Activated T-cell treated with anti-CD3 and anti-CD28 coated beads, Interleukin-2, amount 50 U/mL, for 4 hours (primary cell): ENCODE measurements at regions not wholly inside any gene's neighbourhood (a gene's known extent, or its start where the extent isn't known, plus 50 kb on each side); places are given as distances from the start of the nearest gene placed in this dataset.

Source experiments
- ATAC-seq, 2 donors: fragments of 200-7000 bp; cut with Tn5 transposase; one replicate each; pipeline ENCODE4 v1.10.0; 2021
- DNase-seq: peaks from one replicate; pipeline ENCODE4 v3.0.0-alpha.2; 2020
- H3K27me3 Mint-ChIP-seq: one replicate; pipeline ENCODE4 v1.8.0; 2021; ENCODE audit warnings: low read depth, mixed read lengths
- H3K36me3 Mint-ChIP-seq: one replicate; pipeline ENCODE4 v1.8.0; 2022; ENCODE audit warnings: mixed read lengths; ENCODE audit not compliant: insufficient read depth
- H3K4me1 Mint-ChIP-seq: one replicate; pipeline ENCODE4 v1.8.0; 2021; ENCODE audit warnings: low read depth, mixed read lengths
- H3K4me3 Mint-ChIP-seq: one replicate; pipeline ENCODE4 v1.8.0; 2021; ENCODE audit warnings: mild to moderate bottlenecking, moderate library complexity, mixed read lengths
- H3K9me3 Mint-ChIP-seq: one replicate; pipeline ENCODE4 v1.8.0; 2021; ENCODE audit warnings: mixed read lengths

DNA sequence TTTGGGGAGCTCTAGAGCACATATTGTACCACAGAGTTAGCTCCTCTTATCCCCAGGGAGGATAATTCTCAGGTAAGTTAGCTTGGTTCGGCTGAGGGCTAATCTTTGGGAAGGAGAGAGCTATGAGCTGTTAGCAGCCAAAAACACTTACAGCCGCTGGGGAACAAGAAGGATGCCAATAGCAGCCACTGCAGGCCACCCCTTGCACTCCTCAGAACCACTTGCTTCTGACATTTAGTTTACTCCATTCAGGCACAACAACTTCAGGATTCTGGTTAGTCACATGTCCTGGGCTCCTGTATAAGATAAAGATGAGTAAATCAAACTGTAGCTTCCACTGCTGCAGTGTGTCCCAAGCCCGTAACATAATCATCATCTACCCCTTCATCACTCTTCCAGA is 212.6 kb upstream of the ADGRL2 start:
- no peak overlapping the region for H3K4me3 Mint-ChIP-seq
- no peaks in the 10 kb centered on the region for H3K4me1 Mint-ChIP-seq
- no peak for ATAC-seq
- no peaks in the 10 kb centered on the region for H3K36me3 Mint-ChIP-seq
- no peak for DNase-seq
- no peaks in the 10 kb centered on the region for H3K27me3 Mint-ChIP-seq
- H3K9me3 Mint-ChIP-seq = peaks cover 4% of the 10 kb centered on the region

DNA sequence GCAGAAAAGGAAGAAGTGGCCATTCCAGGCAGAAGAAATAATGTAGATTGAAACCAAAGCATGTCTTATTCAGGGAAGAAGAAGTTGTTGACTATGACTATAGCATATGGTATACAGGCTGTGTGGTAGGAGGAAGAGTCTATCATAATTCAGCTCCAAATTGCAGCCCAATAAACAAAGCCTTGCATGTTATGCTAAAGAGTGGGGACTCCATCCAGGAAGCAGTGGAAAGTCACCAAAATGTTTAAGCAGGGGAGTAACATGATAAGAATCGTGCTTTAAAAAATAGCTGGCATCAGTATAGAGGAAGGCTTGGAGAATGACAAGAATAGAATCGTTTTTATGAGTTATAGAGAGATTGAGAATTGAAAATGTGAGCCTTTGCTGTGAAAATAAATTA is 213.3 kb upstream of the ADGRL2 start:
- no peak overlapping the region for H3K4me3 Mint-ChIP-seq
- H3K9me3 Mint-ChIP-seq = peaks cover 4% of the 10 kb centered on the region
- no peaks in the 10 kb centered on the region for H3K27me3 Mint-ChIP-seq
- H3K4me1 Mint-ChIP-seq = no peaks in the 10 kb centered on the region
- ATAC-seq (no peak), DNase-seq (no peak)
- no peaks in the 10 kb centered on the region for H3K36me3 Mint-ChIP-seq

DNA sequence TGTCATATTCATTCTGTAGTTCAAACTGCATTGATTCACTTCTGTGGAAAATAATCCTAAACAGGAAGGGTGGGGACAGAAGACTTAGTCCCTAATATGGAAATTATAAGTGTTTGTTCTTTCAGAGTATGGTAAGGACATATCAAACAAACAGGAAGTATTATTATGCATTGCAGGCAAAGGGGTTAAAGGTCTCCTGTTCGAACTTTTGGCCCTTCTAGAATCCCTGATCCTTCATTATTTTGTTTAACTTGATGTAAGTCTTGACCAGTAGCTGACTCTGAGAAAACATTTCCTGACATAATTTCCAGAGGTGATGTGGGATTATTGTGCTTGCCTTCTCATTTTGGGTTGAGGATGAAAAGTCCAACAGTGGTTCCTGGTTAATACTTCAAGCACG is 215.4 kb upstream of the ADGRL2 start:
- Mint-ChIP-seq H3K36me3 (no peaks in the 10 kb centered on the region), H3K4me1 (no peaks in the 10 kb centered on the region), H3K27me3 (no peaks in the 10 kb centered on the region), H3K9me3 (peaks cover 3% of the 10 kb centered on the region), H3K4me3 (no peak overlapping the region)
- no peak for DNase-seq
- ATAC-seq = no peak

DNA sequence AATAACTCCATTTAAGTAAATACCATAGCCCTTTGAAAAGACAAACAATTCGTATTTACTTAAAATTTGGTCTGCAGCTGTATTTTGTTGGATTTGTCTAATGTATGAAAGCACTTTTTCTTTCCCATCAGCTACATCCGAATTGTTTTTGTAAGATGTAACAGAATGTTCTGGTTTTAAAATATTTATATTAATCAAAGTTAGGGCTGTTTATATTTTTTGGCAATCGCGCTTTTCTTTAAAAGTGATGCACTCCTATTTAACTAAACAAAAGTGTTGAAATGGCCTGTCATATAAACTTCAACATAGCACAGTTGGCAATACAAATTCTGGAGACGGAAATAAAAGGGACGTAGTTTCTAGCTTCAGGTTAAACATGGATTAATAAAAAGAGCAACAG is 216.3 kb upstream of the ADGRL2 start:
- no peak for DNase-seq
- no peaks in the 10 kb centered on the region for H3K36me3 Mint-ChIP-seq
- no peaks in the 10 kb centered on the region for H3K9me3 Mint-ChIP-seq
- no peaks in the 10 kb centered on the region for H3K4me1 Mint-ChIP-seq
- no peak overlapping the region for H3K4me3 Mint-ChIP-seq
- no peaks in the 10 kb centered on the region for H3K27me3 Mint-ChIP-seq
- no peak for ATAC-seq

DNA sequence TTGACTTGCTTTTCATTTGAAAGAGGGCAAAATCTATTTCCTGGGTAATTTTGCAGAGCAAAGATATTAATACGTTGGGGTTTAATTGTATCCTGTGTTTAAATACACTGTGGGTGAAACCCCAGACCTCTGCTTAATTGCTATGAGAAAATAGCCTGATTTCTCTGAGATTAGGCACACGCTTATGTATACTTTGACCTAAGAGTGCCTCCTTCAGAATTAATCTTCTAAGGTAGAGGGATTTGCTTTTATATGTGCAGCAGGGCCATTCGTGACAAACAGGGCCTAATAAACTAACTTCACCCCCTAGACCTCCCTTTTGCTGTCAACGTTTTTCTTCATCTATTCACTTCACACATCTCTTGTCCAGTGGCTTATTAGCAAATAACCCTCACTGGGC is 216.9 kb upstream of the ADGRL2 start:
- no peaks in the 10 kb centered on the region for H3K9me3 Mint-ChIP-seq
- no peak for ATAC-seq
- H3K4me1 Mint-ChIP-seq = no peaks in the 10 kb centered on the region
- H3K27me3 Mint-ChIP-seq = no peaks in the 10 kb centered on the region
- H3K4me3 Mint-ChIP-seq = no peak overlapping the region
- no peak for DNase-seq
- no peaks in the 10 kb centered on the region for H3K36me3 Mint-ChIP-seq

DNA sequence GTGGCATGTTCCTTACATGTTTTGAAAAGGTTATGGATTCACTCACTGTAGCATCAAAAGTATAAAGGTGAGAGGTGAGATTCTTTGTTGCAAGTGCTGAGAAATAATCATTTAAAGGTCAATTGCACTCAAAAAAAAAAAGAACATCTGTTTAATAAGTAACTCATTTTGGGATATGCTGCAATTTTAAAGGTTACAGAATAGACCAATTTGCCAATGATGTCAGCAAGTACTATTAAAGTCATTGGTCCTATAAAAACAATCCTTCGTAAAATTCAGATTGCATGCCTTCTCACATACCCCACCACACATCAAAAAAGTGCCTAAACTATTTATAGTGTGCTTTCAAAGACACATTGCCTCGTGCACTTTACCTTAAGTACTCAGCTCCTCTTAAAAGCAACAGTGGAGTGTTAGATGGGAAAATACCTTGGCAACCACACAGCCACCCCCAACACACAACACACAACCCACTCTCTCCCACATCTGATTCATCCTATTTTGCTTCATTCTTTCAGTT is 218.2 kb upstream of the ADGRL2 start:
- Mint-ChIP-seq H3K4me3 (no peak overlapping the region), H3K27me3 (no peaks in the 10 kb centered on the region), H3K4me1 (no peaks in the 10 kb centered on the region), H3K36me3 (no peaks in the 10 kb centered on the region), H3K9me3 (no peaks in the 10 kb centered on the region)
- no peak for DNase-seq
- no peak for ATAC-seq

DNA sequence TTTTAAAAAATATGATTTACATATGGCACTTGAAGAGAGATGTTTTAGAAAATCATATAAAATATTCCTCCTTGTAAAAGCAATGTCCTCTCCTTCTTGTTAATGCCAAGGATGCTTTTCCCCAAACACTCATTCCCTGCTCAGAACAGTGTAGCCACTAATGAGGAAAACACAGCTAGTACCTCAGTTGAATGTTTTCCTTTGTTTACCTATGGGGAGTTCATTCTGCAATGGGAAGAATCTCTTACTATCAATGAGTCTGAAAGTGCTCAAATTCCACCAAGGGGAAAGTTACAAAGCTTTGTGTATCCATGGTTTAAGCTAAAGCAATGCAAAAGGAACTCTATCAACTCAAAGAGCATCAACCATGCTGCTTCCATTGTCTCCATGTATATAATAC is 221.9 kb upstream of the ADGRL2 start:
- H3K36me3 Mint-ChIP-seq = no peaks in the 10 kb centered on the region
- H3K4me3 Mint-ChIP-seq = no peak overlapping the region
- ATAC-seq = no peak

DNA sequence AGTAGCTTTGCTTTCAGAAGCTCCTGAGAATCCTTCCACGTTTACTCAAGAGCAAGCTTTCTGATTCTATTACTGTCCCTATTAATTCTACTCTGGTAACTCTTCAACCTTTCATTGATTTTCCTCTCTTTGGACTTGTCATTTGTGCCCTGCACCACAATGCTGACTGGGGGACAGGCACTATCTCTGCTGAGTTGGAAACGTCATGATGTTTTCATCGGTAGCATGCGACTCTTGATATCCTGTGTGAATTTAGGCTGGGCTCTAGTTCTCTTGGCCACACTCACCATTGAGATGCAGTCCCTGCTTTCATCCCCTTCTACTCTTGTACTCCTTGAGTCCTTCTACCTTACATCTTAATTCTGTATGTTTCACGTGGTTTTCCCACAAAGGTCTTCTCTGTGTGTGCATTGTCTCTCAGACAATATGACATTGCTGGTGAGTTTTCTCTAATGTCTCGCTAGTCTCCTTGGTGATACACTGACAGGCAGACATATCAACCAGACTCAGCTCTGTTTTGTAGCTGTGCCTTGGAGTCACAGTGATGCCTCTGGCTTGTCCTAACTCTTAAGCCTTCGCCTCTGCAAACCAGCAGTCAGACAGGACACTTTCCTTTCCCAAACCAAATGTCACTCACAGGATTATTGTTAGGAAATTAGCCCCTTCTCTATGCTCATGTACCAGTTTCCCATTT is 223.6 kb upstream of the ADGRL2 start:
- Mint-ChIP-seq H3K4me3 (no peak overlapping the region), H3K9me3 (no peaks in the 10 kb centered on the region), H3K27me3 (no peaks in the 10 kb centered on the region), H3K36me3 (no peaks in the 10 kb centered on the region), H3K4me1 (no peaks in the 10 kb centered on the region)
- ATAC-seq (no peak), DNase-seq (no peak)

More for the DNA sequence above, 221.9 kb upstream of the ADGRL2 start:
- no peaks in the 10 kb centered on the region for H3K27me3 Mint-ChIP-seq
- H3K4me1 Mint-ChIP-seq = no peaks in the 10 kb centered on the region
- no peaks in the 10 kb centered on the region for H3K9me3 Mint-ChIP-seq
- DNase-seq = no peak

DNA sequence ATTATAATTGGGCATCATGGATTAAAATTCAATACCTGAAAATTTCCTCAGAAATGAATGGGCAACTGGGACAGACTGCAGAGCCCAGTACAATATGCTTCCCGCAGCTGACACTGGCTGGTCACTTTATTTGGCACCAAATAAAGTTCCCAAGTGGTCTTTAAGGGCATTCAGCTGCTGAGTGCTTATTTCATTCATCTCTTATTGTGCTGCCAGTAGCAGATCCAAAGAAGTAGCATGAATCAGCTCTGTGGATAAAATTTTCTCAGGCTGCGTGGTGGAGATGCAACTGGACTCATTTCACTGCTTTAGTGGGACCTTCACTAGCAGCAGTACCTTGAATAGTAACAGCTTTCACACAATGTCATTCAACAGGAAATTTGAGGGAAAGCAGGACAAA is 226.3 kb upstream of the ADGRL2 start:
- Mint-ChIP-seq H3K9me3 (no peaks in the 10 kb centered on the region), H3K4me1 (no peaks in the 10 kb centered on the region), H3K27me3 (no peaks in the 10 kb centered on the region), H3K36me3 (no peaks in the 10 kb centered on the region), H3K4me3 (no peak overlapping the region)
- ATAC-seq (no peak), DNase-seq (no peak)

DNA sequence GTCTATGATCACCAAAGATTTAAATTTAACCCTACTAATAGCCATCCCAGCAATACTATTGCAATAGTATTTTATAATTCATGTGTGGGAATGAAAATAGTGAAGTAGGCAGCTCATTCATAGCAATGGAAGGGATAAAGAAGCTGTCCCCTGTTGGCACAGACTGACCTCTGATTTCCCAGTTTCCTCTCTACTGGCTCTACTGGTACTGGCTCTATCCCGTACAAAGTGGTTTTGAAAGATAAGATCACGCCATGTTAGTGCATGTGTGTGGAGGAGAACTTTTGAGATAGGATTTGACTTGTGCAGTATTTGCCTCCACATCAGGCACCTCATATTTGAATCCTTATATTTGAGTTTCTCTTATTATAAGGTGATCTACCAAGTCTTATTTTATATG is 227.3 kb upstream of the ADGRL2 start:
- H3K27me3 Mint-ChIP-seq = no peaks in the 10 kb centered on the region
- H3K4me3 Mint-ChIP-seq = no peak overlapping the region
- H3K9me3 Mint-ChIP-seq = no peaks in the 10 kb centered on the region
- ATAC-seq (no peak), DNase-seq (no peak)
- H3K4me1 Mint-ChIP-seq = no peaks in the 10 kb centered on the region
- H3K36me3 Mint-ChIP-seq = no peaks in the 10 kb centered on the region

DNA sequence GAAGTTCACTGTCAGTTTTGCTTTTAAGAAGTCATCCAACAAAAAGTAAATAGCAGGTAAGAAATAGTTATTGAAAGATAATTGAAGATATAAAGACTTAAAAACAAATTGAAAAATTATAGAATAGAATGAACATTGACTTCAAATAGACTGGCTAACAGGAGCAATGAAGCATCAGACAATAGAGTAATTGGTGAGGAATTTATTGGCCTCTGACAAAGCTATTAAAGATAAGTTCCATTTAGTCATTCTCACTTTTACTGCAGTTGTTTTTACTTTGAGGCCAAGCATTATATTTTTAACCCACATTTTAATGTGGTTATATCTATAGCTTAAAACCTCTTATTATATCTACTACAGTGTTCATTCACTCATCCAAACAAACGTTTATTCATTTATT is 228.8 kb upstream of the ADGRL2 start:
- no peaks in the 10 kb centered on the region for H3K9me3 Mint-ChIP-seq
- no peaks in the 10 kb centered on the region for H3K36me3 Mint-ChIP-seq
- H3K4me3 Mint-ChIP-seq = no peak overlapping the region
- H3K27me3 Mint-ChIP-seq = no peaks in the 10 kb centered on the region
- H3K4me1 Mint-ChIP-seq = no peaks in the 10 kb centered on the region
- ATAC-seq (no peak), DNase-seq (no peak)

DNA sequence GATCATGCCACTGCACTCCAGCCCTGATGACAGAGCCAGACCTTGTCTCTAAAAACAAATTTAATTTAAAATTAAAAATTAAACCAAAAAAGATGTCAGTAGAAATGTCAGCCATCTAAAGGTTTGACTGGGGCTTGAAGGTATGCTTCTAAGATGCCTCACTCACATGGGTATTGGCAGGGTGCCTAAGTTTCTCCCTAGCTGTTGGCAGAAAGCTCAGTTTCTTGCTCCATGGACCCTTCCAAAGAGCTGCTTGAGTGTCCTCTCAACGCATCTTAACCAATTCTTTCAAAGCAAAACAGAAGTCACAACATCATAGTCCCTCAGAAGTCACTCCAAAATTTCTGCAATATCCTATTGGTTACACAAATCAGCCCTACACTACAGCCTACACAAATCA is 231.0 kb upstream of the ADGRL2 start:
- ATAC-seq (no peak), DNase-seq (no peak)
- H3K9me3 Mint-ChIP-seq = no peaks in the 10 kb centered on the region
- no peaks in the 10 kb centered on the region for H3K27me3 Mint-ChIP-seq
- H3K36me3 Mint-ChIP-seq = no peaks in the 10 kb centered on the region
- no peaks in the 10 kb centered on the region for H3K4me1 Mint-ChIP-seq
- no peak overlapping the region for H3K4me3 Mint-ChIP-seq

DNA sequence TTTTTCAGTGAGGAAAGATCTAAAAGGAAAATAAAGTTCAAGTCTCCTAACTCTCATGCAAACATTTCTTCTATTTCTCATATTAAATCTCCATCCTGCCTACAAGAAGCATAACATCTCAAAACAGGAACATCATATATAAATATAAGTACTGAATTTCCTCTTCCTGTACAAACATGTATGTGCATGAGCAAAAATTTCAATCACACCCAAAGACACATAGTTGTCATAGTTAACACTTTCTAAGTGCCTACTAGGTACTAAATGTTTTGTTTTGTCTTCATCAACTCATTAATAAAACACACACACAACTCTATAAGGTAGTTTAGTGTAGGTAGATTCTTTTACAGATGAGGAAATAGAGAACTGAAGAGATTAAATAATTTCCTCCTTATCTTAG is 237.1 kb upstream of the ADGRL2 start:
- Mint-ChIP-seq H3K9me3 (peaks cover 9% of the 10 kb centered on the region), H3K4me1 (no peaks in the 10 kb centered on the region), H3K36me3 (no peaks in the 10 kb centered on the region), H3K4me3 (no peak overlapping the region), H3K27me3 (no peaks in the 10 kb centered on the region)
- DNase-seq (no peak), ATAC-seq (no peak)

DNA sequence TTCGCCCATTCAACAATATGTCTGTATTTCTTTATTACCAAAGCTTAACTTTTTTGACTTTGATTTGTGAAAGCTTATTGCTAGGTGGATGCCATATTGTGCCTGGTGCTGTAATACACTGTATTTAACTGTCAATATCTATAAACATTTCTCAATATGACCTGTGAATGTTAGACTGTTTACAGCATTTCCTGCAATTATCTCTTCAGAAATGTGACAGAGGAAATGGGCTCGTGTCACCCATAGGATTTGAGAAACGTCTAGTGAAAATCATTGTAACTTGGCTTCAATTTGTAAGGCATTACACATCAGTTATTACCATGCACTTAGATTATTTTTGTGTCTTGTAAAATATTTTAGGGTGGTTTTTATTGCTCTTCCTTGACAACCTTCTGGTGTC is 237.8 kb upstream of the ADGRL2 start:
- DNase-seq = no peak
- ATAC-seq = no peak
- H3K27me3 Mint-ChIP-seq = no peaks in the 10 kb centered on the region
- H3K36me3 Mint-ChIP-seq = no peaks in the 10 kb centered on the region
- no peak overlapping the region for H3K4me3 Mint-ChIP-seq
- no peaks in the 10 kb centered on the region for H3K4me1 Mint-ChIP-seq
- peaks cover 9% of the 10 kb centered on the region for H3K9me3 Mint-ChIP-seq

DNA sequence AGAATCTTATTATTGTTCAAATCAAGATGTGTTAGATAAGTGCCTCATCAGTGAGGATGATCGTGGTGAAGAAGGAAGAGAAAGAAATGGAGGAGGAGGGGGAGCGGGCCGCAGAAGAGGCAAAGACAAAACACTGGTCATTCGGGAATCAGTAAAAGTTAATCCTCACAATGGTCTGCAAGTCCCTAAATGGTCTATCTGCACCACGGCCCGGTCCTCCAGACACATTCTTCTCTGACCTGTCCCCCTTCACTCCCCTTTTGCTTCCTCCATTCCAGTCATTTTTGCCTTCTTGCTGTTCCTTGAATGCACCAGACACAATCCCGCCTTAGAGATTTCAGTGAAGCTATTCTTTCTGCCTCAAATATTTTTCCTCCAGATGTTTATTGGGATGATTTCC is 240.1 kb upstream of the ADGRL2 start:
- Mint-ChIP-seq H3K4me3 (no peak overlapping the region), H3K9me3 (peaks cover 9% of the 10 kb centered on the region), H3K4me1 (no peaks in the 10 kb centered on the region), H3K36me3 (no peaks in the 10 kb centered on the region), H3K27me3 (no peaks in the 10 kb centered on the region)
- DNase-seq = no peak
- no peak for ATAC-seq
